ENCODE measurements at regions not wholly inside any gene's neighbourhood (a gene's known extent, or its start where the extent isn't known, plus 50 kb on each side); places are given as distances from the start of the nearest gene placed in this dataset.

GRCh38 chr6:14192216-14192788, 74.7 kb downstream of the CD83 start:
- Mint-ChIP-seq H3K9me3 (no peaks in the 10 kb centered on the region), H3K4me3 (no peak overlapping the region), H3K27me3 (ENCODE audit: low read depth) (peaks cover 7% of the 10 kb centered on the region), H3K27ac (ENCODE audit: unreplicated experiment) (no peak overlapping the region), H3K36me3 (ENCODE audit: low read depth) (no peaks in the 10 kb centered on the region), H3K4me1 (no peaks in the 10 kb centered on the region)
- TF ChIP-seq CTCF (conservative IDR thresholded peaks at IDR 0.05), result no peak
- no peak for DNase-seq (ENCODE audit: low read depth, low spot score)

DNA sequence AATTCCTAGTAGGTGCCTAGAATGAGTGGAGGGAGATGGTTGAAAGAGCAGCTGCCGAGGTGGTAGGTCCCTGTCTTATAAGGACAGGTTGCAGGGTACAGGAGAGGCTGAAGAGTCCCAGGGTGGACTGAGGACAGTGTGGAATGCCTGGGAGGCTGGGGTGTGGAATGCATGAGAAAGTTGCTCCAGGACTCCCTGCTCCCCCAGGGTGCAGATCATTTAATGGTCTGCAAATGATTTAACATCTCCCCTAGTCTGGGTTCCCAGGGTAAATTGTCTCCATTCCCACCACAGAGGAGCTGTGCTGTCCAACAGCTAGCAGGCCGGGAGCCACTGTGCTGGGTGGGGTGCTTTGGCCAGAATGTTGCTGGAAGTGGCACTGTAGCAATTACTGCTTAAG, 76.0 kb downstream of the CD83 start:
- Mint-ChIP-seq H3K4me3 (no peak overlapping the region), H3K27ac (ENCODE audit: unreplicated experiment) (no peak overlapping the region), H3K9me3 (no peaks in the 10 kb centered on the region), H3K27me3 (ENCODE audit: low read depth) (peaks cover 7% of the 10 kb centered on the region), H3K4me1 (no peaks in the 10 kb centered on the region), H3K36me3 (ENCODE audit: low read depth) (no peaks in the 10 kb centered on the region)
- no peak for DNase-seq (ENCODE audit: low read depth, low spot score)
- no peak for TF ChIP-seq CTCF (conservative IDR thresholded peaks at IDR 0.05)

DNA sequence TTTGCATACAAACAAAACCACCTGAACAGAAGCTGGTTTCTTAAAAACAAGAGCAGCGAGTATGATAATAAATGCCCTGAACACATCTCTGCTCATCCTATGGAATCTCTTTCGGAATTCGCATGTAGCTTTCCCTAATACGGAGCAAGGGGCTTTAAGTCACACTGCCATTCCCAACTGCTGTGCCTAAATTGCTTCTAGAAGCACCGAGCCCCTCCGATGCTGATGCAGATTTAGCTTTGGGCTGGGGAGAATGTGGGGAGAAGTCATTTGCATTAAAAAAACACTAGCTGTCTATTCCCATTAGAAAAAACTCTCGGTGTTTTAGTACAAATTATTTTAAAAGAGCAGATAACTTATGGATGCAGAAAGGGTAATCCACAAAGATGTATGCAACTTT, 76.9 kb downstream of the CD83 start:
- Mint-ChIP-seq H3K4me3 (no peak overlapping the region), H3K4me1 (no peaks in the 10 kb centered on the region), H3K27me3 (ENCODE audit: low read depth) (peaks cover 7% of the 10 kb centered on the region), H3K9me3 (no peaks in the 10 kb centered on the region), H3K36me3 (ENCODE audit: low read depth) (no peaks in the 10 kb centered on the region), H3K27ac (ENCODE audit: unreplicated experiment) (no peak overlapping the region)
- DNase-seq (ENCODE audit: low read depth, low spot score), result no peak
- no peak for TF ChIP-seq CTCF (conservative IDR thresholded peaks at IDR 0.05)

DNA sequence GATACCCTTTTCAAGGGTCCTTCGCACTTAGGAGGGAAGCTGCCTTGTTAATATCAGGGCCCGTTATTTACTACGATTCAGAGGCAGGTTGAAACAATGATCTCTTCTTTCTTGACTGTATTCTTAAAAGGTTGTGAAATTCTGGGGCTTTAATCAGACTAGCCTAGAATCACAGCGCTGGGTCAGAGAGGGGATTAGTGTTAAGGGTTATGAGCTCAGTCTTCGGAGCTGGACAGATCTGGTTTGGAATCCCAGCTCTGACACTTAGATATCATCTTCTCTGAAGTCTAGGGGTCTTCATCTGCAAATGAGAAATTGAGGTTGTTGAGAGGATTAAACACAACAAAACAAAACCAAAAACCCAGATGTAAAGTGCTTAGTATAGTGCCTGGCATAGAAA, 77.4 kb downstream of the CD83 start:
- Mint-ChIP-seq H3K4me1 (no peaks in the 10 kb centered on the region), H3K4me3 (no peak overlapping the region), H3K27ac (ENCODE audit: unreplicated experiment) (no peak overlapping the region), H3K9me3 (no peaks in the 10 kb centered on the region), H3K36me3 (ENCODE audit: low read depth) (no peaks in the 10 kb centered on the region), H3K27me3 (ENCODE audit: low read depth) (peaks cover 7% of the 10 kb centered on the region)
- TF ChIP-seq CTCF (conservative IDR thresholded peaks at IDR 0.05), result no peak
- no peak for DNase-seq (ENCODE audit: low read depth, low spot score)

GRCh38 chr6:14196026-14196425, 78.5 kb downstream of the CD83 start:
- Mint-ChIP-seq H3K4me3 (no peak overlapping the region), H3K9me3 (no peaks in the 10 kb centered on the region), H3K36me3 (ENCODE audit: low read depth) (no peaks in the 10 kb centered on the region), H3K4me1 (no peaks in the 10 kb centered on the region), H3K27me3 (ENCODE audit: low read depth) (peaks cover 7% of the 10 kb centered on the region), H3K27ac (ENCODE audit: unreplicated experiment) (no peak overlapping the region)
- DNase-seq (ENCODE audit: low read depth, low spot score), result no peak
- TF ChIP-seq CTCF (conservative IDR thresholded peaks at IDR 0.05), result no peak

DNA sequence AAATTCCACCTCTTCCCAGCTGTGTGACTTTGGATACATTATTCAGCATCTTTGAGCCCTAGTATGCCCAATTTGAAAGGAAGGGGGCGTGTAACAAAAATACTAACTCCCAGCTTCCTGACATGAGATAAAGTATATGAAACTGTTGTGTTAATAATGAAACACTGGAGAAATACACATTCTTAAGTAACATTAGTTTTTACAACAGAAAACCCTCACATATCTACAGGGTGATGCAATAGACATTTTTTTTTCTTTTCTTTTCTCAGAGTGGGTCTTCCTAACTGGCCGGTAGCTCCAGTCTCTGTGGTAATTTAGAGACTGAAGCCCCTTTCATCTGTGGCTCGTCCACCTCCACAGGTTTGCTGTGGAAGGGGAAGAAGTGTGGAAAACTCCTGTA, 79.5 kb downstream of the CD83 start:
- Mint-ChIP-seq H3K9me3 (no peaks in the 10 kb centered on the region), H3K4me3 (no peak overlapping the region), H3K36me3 (ENCODE audit: low read depth) (no peaks in the 10 kb centered on the region), H3K4me1 (no peaks in the 10 kb centered on the region), H3K27me3 (ENCODE audit: low read depth) (peaks cover 9% of the 10 kb centered on the region), H3K27ac (ENCODE audit: unreplicated experiment) (no peak overlapping the region)
- DNase-seq (ENCODE audit: low read depth, low spot score), result no peak
- no peak for TF ChIP-seq CTCF (conservative IDR thresholded peaks at IDR 0.05)
